IMR-90 (cell line): ENCODE measurements at regions not wholly inside any gene's neighbourhood (a gene's known extent, or its start where the extent isn't known, plus 50 kb on each side); places are given as distances from the start of the nearest gene placed in this dataset.

Experiments used
- CTCF ChIP-seq: conservative IDR thresholded peaks from 2 replicates; pipeline ENCODE4 v1.5.1; 2012; ENCODE audit warnings: mild to moderate bottlenecking, low read depth, low read length, improper control_type of control experiment
- MAZ ChIP-seq: IDR thresholded peaks from 2 replicates; pipeline ENCODE4 v1.6.1; 2012; ENCODE audit warnings: low read depth, mild to moderate bottlenecking, low read length, improper control_type of control experiment, moderate library complexity, borderline replicate concordance
- MXI1 ChIP-seq: IDR thresholded peaks from 2 replicates; pipeline ENCODE4 v1.6.1; 2012; ENCODE audit warnings: low read depth, mild to moderate bottlenecking, low read length, moderate library complexity, borderline replicate concordance
- POLR2A ChIP-seq: IDR thresholded peaks from 2 replicates; pipeline ENCODE4 v1.6.1; 2012; ENCODE audit warnings: mild to moderate bottlenecking, low read depth, low read length
- SMC3 ChIP-seq: fragments of 150-350 bp; IDR thresholded peaks from 2 replicates; pipeline ENCODE4 v1.6.1; 2016; ENCODE audit warnings: low read depth, mild to moderate bottlenecking, antibody characterized with exemption, low read length, moderate library complexity
- TF ChIP-seq, protein P1 (sequence below): fragments of 150-350 bp; IDR thresholded peaks from 2 replicates; pipeline ENCODE4 v1.6.1; 2017; ENCODE audit warnings: mild to moderate bottlenecking, antibody characterized with exemption, low read length, low read depth

DNA sequence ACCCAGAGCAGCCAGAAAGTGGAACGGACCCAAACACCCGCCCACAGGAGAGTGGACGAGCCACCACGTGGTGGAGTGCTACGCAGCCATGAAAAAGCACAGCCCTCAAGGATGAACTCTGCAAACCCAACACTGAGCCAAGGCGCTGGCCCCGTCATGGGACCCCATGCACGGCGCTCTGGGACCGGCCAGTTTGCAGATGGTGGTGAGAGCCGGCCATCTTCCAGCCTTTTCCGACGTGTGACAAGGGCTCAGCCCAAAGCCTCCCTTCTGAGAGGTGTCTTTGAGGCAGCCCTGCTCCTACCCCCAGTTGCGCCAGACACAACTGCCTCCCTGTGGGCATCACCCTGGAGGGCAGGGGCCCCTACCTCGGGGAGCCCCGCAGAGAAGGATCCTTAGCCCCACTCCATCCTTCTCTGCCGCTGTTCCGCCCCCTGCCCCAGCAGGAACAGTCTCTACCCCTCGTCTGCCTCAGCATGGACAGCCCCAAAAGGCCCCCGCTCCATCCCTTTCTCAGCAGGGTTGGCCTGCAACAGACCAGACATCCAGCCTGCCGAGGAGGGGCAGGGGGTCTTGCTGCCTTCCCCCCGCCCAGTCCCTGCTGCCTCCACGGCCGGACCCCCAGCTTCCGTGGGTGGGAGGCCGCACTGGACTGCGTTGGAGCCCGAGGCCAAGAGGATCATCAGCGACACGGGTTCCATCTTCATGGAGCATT is 75.7 kb downstream of the MICALL2 start:
- TF ChIP-seq, protein P1, sequence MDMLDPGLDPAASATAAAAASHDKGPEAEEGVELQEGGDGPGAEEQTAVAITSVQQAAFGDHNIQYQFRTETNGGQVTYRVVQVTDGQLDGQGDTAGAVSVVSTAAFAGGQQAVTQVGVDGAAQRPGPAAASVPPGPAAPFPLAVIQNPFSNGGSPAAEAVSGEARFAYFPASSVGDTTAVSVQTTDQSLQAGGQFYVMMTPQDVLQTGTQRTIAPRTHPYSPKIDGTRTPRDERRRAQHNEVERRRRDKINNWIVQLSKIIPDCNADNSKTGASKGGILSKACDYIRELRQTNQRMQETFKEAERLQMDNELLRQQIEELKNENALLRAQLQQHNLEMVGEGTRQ: no peak
- TF ChIP-seq MXI1 (no peak), CTCF (no peak), POLR2A (no peak), MAZ (no peak), SMC3 (no peak)
